ENCODE measurements at regions not wholly inside any gene's neighbourhood (a gene's known extent, or its start where the extent isn't known, plus 50 kb on each side); places are given as distances from the start of the nearest gene placed in this dataset.

DNA sequence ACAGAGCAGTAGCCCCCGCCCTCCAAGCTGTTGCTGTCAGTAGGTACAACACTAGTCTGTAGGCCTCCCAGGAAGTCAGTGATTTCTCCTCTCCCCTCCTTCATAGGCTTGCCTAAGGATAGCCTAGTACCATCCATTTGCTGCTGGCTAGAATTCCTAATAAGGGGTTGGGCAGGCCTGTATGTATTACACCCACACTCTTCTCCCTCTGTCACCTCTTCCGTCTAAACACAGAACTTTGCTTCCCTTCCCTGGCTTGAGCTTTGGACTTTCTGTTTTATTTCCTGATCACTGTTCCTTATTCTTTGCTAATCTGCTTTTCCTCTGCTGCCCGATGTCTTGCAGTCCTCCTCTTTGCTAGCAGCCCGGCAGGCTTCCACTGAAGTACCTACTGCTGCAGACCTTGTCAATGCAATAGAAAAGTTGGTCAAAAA is 93.4 kb upstream of the UMPS start (continued):
- TF ChIP-seq, protein P1, sequence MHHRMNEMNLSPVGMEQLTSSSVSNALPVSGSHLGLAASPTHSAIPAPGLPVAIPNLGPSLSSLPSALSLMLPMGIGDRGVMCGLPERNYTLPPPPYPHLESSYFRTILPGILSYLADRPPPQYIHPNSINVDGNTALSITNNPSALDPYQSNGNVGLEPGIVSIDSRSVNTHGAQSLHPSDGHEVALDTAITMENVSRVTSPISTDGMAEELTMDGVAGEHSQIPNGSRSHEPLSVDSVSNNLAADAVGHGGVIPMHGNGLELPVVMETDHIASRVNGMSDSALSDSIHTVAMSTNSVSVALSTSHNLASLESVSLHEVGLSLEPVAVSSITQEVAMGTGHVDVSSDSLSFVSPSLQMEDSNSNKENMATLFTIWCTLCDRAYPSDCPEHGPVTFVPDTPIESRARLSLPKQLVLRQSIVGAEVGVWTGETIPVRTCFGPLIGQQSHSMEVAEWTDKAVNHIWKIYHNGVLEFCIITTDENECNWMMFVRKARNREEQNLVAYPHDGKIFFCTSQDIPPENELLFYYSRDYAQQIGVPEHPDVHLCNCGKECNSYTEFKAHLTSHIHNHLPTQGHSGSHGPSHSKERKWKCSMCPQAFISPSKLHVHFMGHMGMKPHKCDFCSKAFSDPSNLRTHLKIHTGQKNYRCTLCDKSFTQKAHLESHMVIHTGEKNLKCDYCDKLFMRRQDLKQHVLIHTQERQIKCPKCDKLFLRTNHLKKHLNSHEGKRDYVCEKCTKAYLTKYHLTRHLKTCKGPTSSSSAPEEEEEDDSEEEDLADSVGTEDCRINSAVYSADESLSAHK (CRISPR knock-in tag; IDR thresholded peaks at IDR 0.05; ENCODE audit: borderline replicate concordance), result no peak
- TF ChIP-seq ARNTL (CRISPR knock-in tag; IDR thresholded peaks at IDR 0.05), result 0 out of 2 replicates have a peak, but pooled peaks have one; percentile 26
- no peak for TF ChIP-seq HIC2 (CRISPR knock-in tag; IDR thresholded peaks at IDR 0.05; ENCODE audit: low read depth)
- TF ChIP-seq SALL1 (CRISPR knock-in tag; IDR thresholded peaks at IDR 0.05), result no peak
- TF ChIP-seq MAF1 (CRISPR knock-in tag; IDR thresholded peaks at IDR 0.05; ENCODE audit: borderline replicate concordance), result no peak
- no peak for TF ChIP-seq ZMAT3 (CRISPR knock-in tag; conservative IDR thresholded peaks at IDR 0.05)
- TF ChIP-seq KDM6A (CRISPR knock-in tag; IDR thresholded peaks at IDR 0.05; ENCODE audit: low read depth), result no peak
- no peak for TF ChIP-seq ZIK1 (CRISPR knock-in tag; IDR thresholded peaks at IDR 0.05; ENCODE audit: borderline replicate concordance, low read depth)
- TF ChIP-seq, protein P2, sequence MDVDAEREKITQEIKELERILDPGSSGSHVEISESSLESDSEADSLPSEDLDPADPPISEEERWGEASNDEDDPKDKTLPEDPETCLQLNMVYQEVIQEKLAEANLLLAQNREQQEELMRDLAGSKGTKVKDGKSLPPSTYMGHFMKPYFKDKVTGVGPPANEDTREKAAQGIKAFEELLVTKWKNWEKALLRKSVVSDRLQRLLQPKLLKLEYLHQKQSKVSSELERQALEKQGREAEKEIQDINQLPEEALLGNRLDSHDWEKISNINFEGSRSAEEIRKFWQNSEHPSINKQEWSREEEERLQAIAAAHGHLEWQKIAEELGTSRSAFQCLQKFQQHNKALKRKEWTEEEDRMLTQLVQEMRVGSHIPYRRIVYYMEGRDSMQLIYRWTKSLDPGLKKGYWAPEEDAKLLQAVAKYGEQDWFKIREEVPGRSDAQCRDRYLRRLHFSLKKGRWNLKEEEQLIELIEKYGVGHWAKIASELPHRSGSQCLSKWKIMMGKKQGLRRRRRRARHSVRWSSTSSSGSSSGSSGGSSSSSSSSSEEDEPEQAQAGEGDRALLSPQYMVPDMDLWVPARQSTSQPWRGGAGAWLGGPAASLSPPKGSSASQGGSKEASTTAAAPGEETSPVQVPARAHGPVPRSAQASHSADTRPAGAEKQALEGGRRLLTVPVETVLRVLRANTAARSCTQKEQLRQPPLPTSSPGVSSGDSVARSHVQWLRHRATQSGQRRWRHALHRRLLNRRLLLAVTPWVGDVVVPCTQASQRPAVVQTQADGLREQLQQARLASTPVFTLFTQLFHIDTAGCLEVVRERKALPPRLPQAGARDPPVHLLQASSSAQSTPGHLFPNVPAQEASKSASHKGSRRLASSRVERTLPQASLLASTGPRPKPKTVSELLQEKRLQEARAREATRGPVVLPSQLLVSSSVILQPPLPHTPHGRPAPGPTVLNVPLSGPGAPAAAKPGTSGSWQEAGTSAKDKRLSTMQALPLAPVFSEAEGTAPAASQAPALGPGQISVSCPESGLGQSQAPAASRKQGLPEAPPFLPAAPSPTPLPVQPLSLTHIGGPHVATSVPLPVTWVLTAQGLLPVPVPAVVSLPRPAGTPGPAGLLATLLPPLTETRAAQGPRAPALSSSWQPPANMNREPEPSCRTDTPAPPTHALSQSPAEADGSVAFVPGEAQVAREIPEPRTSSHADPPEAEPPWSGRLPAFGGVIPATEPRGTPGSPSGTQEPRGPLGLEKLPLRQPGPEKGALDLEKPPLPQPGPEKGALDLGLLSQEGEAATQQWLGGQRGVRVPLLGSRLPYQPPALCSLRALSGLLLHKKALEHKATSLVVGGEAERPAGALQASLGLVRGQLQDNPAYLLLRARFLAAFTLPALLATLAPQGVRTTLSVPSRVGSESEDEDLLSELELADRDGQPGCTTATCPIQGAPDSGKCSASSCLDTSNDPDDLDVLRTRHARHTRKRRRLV (CRISPR knock-in tag; IDR thresholded peaks at IDR 0.05), result no peak
- no peak for TF ChIP-seq BHLHE40 (IDR thresholded peaks at IDR 0.05; ENCODE audit: low read length)
- TF ChIP-seq RBAK (CRISPR knock-in tag; IDR thresholded peaks at IDR 0.05), result no peak
- TF ChIP-seq, protein P3, sequence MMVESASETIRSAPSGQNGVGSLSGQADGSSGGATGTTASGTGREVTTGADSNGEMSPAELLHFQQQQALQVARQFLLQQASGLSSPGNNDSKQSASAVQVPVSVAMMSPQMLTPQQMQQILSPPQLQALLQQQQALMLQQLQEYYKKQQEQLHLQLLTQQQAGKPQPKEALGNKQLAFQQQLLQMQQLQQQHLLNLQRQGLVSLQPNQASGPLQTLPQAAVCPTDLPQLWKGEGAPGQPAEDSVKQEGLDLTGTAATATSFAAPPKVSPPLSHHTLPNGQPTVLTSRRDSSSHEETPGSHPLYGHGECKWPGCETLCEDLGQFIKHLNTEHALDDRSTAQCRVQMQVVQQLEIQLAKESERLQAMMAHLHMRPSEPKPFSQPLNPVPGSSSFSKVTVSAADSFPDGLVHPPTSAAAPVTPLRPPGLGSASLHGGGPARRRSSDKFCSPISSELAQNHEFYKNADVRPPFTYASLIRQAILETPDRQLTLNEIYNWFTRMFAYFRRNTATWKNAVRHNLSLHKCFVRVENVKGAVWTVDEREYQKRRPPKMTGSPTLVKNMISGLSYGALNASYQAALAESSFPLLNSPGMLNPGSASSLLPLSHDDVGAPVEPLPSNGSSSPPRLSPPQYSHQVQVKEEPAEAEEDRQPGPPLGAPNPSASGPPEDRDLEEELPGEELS (CRISPR knock-in tag; IDR thresholded peaks at IDR 0.05), result peak; percentile 28; the same call in 1 of the 2 replicates
- TF ChIP-seq, protein P4, sequence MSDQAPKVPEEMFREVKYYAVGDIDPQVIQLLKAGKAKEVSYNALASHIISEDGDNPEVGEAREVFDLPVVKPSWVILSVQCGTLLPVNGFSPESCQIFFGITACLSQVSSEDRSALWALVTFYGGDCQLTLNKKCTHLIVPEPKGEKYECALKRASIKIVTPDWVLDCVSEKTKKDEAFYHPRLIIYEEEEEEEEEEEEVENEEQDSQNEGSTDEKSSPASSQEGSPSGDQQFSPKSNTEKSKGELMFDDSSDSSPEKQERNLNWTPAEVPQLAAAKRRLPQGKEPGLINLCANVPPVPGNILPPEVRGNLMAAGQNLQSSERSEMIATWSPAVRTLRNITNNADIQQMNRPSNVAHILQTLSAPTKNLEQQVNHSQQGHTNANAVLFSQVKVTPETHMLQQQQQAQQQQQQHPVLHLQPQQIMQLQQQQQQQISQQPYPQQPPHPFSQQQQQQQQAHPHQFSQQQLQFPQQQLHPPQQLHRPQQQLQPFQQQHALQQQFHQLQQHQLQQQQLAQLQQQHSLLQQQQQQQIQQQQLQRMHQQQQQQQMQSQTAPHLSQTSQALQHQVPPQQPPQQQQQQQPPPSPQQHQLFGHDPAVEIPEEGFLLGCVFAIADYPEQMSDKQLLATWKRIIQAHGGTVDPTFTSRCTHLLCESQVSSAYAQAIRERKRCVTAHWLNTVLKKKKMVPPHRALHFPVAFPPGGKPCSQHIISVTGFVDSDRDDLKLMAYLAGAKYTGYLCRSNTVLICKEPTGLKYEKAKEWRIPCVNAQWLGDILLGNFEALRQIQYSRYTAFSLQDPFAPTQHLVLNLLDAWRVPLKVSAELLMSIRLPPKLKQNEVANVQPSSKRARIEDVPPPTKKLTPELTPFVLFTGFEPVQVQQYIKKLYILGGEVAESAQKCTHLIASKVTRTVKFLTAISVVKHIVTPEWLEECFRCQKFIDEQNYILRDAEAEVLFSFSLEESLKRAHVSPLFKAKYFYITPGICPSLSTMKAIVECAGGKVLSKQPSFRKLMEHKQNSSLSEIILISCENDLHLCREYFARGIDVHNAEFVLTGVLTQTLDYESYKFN (CRISPR knock-in tag; conservative IDR thresholded peaks at IDR 0.05), result peak; percentile 36
- peak; percentile 34; the same call in 1 of the 2 replicates for TF ChIP-seq RXRB (CRISPR knock-in tag; IDR thresholded peaks at IDR 0.05; ENCODE audit: borderline replicate concordance)
- TF ChIP-seq ZNF644 (CRISPR knock-in tag; IDR thresholded peaks at IDR 0.05; ENCODE audit: low read depth), result no peak

All from HepG2 (cell line).